CD8-positive, alpha-beta memory T cell (primary cell): ENCODE measurements at regions not wholly inside any gene's neighbourhood (a gene's known extent, or its start where the extent isn't known, plus 50 kb on each side); places are given as distances from the start of the nearest gene placed in this dataset.
A peak's percentile ranks its signal among the peaks of the same experiment; 100 is the strongest.

Experiments used
- CTCF ChIA-PET: fragments of 350-600 bp; sonication (Branson Sonifier 250); formaldehyde crosslinking; loops from one replicate; lab custom pipeline; 2021; ENCODE audit warnings: antibody characterized with exemption; lab: Charles Lee
- POLR2A ChIA-PET: fragments of 350-600 bp; sonication (Branson Sonifier 250); formaldehyde crosslinking; loops from one replicate; lab custom pipeline; 2021; ENCODE audit warnings: antibody characterized with exemption; lab: Charles Lee
- DNase-seq, 5 donors: peaks; one replicate each; pipeline versions ENCODE4 v3.0.0 to v3.0.0-alpha.2; 2020 to 2022; ENCODE audit warnings: mixed read lengths in 1 of 5
- H3K27ac ChIP-seq: one replicate; pipeline ENCODE4 v1.7.0; 2013; ENCODE audit warnings: low read depth, mild to moderate bottlenecking, low read length, moderate library complexity
- H3K27me3 ChIP-seq: 2 replicates; pipeline ENCODE4 v1.7.0; 2013; ENCODE audit warnings: low read length, mild to moderate bottlenecking; ENCODE audit not compliant: insufficient read depth, poor library complexity, severe bottlenecking
- H3K36me3 ChIP-seq: 2 replicates; pipeline ENCODE4 v1.7.0; 2013; ENCODE audit warnings: mild to moderate bottlenecking, low read length, moderate library complexity; ENCODE audit not compliant: insufficient read depth
- H3K4me1 ChIP-seq: 2 replicates; pipeline ENCODE4 v1.7.0; 2013; ENCODE audit warnings: mild to moderate bottlenecking, low read length, moderate library complexity; ENCODE audit not compliant: insufficient read depth
- H3K4me3 ChIP-seq: 2 replicates; pipeline ENCODE4 v1.7.0; 2013; ENCODE audit warnings: mild to moderate bottlenecking, low read length
- H3K9me3 ChIP-seq: 2 replicates; pipeline ENCODE4 v1.7.0; 2013; ENCODE audit warnings: mild to moderate bottlenecking, low read length
- H3K27ac Mint-ChIP-seq, 8 donors: one replicate each; pipeline ENCODE4 v1.8.0; 2020 to 2021; ENCODE audit warnings: mixed read lengths in 8 of 8, mild to moderate bottlenecking in 6 of 8, inconsistent platforms in 3 of 8, moderate library complexity in 3 of 8
- H3K27me3 Mint-ChIP-seq, 2 donors: one replicate each; pipeline ENCODE4 v1.8.0; 2020 to 2021; ENCODE audit warnings: mixed read lengths in 2 of 2, mild to moderate bottlenecking in 1 of 2, moderate library complexity in 1 of 2
- H3K36me3 Mint-ChIP-seq, 3 donors: one replicate each; pipeline ENCODE4 v1.8.0; 2020 to 2021; ENCODE audit warnings: mixed read lengths in 3 of 3, inconsistent platforms in 1 of 3, mild to moderate bottlenecking in 1 of 3
- H3K4me1 Mint-ChIP-seq, 3 donors: one replicate each; pipeline ENCODE4 v1.8.0; 2020 to 2021; ENCODE audit warnings: mixed read lengths in 3 of 3, inconsistent platforms in 1 of 3, mild to moderate bottlenecking in 1 of 3
- H3K4me3 Mint-ChIP-seq, 7 donors: one replicate each; pipeline ENCODE4 v1.8.0; 2020 to 2021; ENCODE audit warnings: mixed read lengths in 7 of 7, mild to moderate bottlenecking in 6 of 7, moderate library complexity in 4 of 7, inconsistent platforms in 2 of 7
- H3K9me3 Mint-ChIP-seq, 5 donors: one replicate each; pipeline ENCODE4 v1.8.0; 2020 to 2022; ENCODE audit warnings: mixed read lengths in 5 of 5, mild to moderate bottlenecking in 3 of 5, moderate library complexity in 2 of 5, inconsistent platforms in 1 of 5

GRCh38 chr2:241988146-241988545 lies 118.6 kb downstream of the RTP5 start:
- H3K27ac ChIP-seq = no peak overlapping the region
- Mint-ChIP-seq H3K27ac (peak overlapping the region in 1 of 8 donors; percentile 51), H3K36me3 (no peaks in the 10 kb centered on the region), H3K9me3 (no peaks in the 10 kb centered on the region), H3K4me3 (no peak overlapping the region), H3K27me3 (peaks cover 0 to 2% of the 10 kb centered on the region in 2 donors), H3K4me1 (peaks cover 21 to 30% (median 25%) of the 10 kb centered on the region in 3 donors)
- POLR2A ChIA-PET = no interaction called here
- CTCF ChIA-PET = no interaction called here
- peaks cover 16% of the 10 kb centered on the region for H3K4me1 ChIP-seq
- no peak for DNase-seq
- H3K36me3 ChIP-seq = no peaks in the 10 kb centered on the region
- no peak overlapping the region for H3K4me3 ChIP-seq
- H3K27me3 ChIP-seq = no peaks in the 10 kb centered on the region
- no peaks in the 10 kb centered on the region for H3K9me3 ChIP-seq

GRCh38 chr2:241989074-241989473 lies 119.5 kb downstream of the RTP5 start:
- Histone ChIP-seq H3K4me3 (no peak overlapping the region), H3K9me3 (no peaks in the 10 kb centered on the region), H3K27me3 (no peaks in the 10 kb centered on the region), H3K4me1 (peaks cover 16% of the 10 kb centered on the region), H3K36me3 (no peaks in the 10 kb centered on the region), H3K27ac (no peak overlapping the region)
- Mint-ChIP-seq H3K27ac (no peak overlapping the region), H3K27me3 (peaks cover 0 to 2% of the 10 kb centered on the region in 2 donors), H3K9me3 (no peaks in the 10 kb centered on the region), H3K4me3 (no peak overlapping the region), H3K4me1 (peaks cover 18 to 26% (median 22%) of the 10 kb centered on the region in 3 donors), H3K36me3 (no peaks in the 10 kb centered on the region)
- no peak for DNase-seq
- POLR2A ChIA-PET = no interaction called here
- CTCF ChIA-PET = no interaction called here

GRCh38 chr2:241990466-241990865 lies 120.9 kb downstream of the RTP5 start:
- Mint-ChIP-seq H3K4me1 (peaks cover 7 to 12% (median 11%) of the 10 kb centered on the region in 3 donors), H3K9me3 (no peaks in the 10 kb centered on the region), H3K27me3 (peaks cover 0 to 2% of the 10 kb centered on the region in 2 donors), H3K4me3 (no peak overlapping the region), H3K36me3 (peaks cover 0 to 6% (median 0%) of the 10 kb centered on the region in 3 donors), H3K27ac (peak overlapping the region in 1 of 8 donors; percentile 61)
- POLR2A ChIA-PET = no interaction called here
- DNase-seq = no peak
- Histone ChIP-seq H3K4me3 (no peak overlapping the region), H3K36me3 (no peaks in the 10 kb centered on the region), H3K9me3 (no peaks in the 10 kb centered on the region), H3K4me1 (peaks cover 8% of the 10 kb centered on the region), H3K27ac (no peak overlapping the region), H3K27me3 (no peaks in the 10 kb centered on the region)
- CTCF ChIA-PET = no interaction called here

- no peaks in the 10 kb centered on the region for H3K9me3 ChIP-seq
- H3K27ac ChIP-seq = no peak overlapping the region
- no peaks in the 10 kb centered on the region for H3K9me3 Mint-ChIP-seq
- ChIA-PET POLR2A (no interaction called here), CTCF (no interaction called here)
- H3K27me3 ChIP-seq = no peaks in the 10 kb centered on the region
- no peaks in the 10 kb centered on the region for H3K36me3 ChIP-seq
- peaks cover 0 to 6% (median 0%) of the 10 kb centered on the region in 3 donors for H3K36me3 Mint-ChIP-seq
- H3K4me3 Mint-ChIP-seq = no peak overlapping the region
- DNase-seq = no peak
- peaks cover 2 to 4% (median 4%) of the 10 kb centered on the region in 3 donors for H3K4me1 Mint-ChIP-seq
- H3K27ac Mint-ChIP-seq = no peak overlapping the region
- peaks cover 0 to 2% of the 10 kb centered on the region in 2 donors for H3K27me3 Mint-ChIP-seq
- no peak overlapping the region for H3K4me3 ChIP-seq
- H3K4me1 ChIP-seq = no peaks in the 10 kb centered on the region
Observed at GRCh38 chr2:241991299-241991698, 121.8 kb downstream of the RTP5 start.

- H3K27ac Mint-ChIP-seq = no peak overlapping the region
- ChIA-PET CTCF (no interaction called here), POLR2A (no interaction called here)
- no peak overlapping the region for H3K4me3 ChIP-seq
- no peak overlapping the region for H3K4me3 Mint-ChIP-seq
- no peaks in the 10 kb centered on the region for H3K27me3 Mint-ChIP-seq
- no peaks in the 10 kb centered on the region for H3K4me1 Mint-ChIP-seq
- no peaks in the 10 kb centered on the region for H3K9me3 Mint-ChIP-seq
- no peaks in the 10 kb centered on the region for H3K9me3 ChIP-seq
- no peak for DNase-seq
- peaks cover 0 to 7% (median 0%) of the 10 kb centered on the region in 3 donors for H3K36me3 Mint-ChIP-seq
- H3K27ac ChIP-seq = no peak overlapping the region
- H3K4me1 ChIP-seq = no peaks in the 10 kb centered on the region
- H3K36me3 ChIP-seq = no peaks in the 10 kb centered on the region
- no peaks in the 10 kb centered on the region for H3K27me3 ChIP-seq
Observed at GRCh38 chr2:241992753-241993152, 123.2 kb downstream of the RTP5 start.

- Histone ChIP-seq H3K4me3 (no peak overlapping the region), H3K4me1 (no peaks in the 10 kb centered on the region), H3K27me3 (no peaks in the 10 kb centered on the region), H3K36me3 (no peaks in the 10 kb centered on the region), H3K9me3 (no peaks in the 10 kb centered on the region), H3K27ac (no peak overlapping the region)
- H3K27me3 Mint-ChIP-seq = no peaks in the 10 kb centered on the region
- H3K9me3 Mint-ChIP-seq = no peaks in the 10 kb centered on the region
- no peaks in the 10 kb centered on the region for H3K4me1 Mint-ChIP-seq
- CTCF ChIA-PET = no interaction called here
- H3K4me3 Mint-ChIP-seq = no peak overlapping the region
- POLR2A ChIA-PET = no interaction called here
- H3K36me3 Mint-ChIP-seq = peaks cover 0 to 7% (median 0%) of the 10 kb centered on the region in 3 donors
- no peak for DNase-seq
- peak overlapping the region in 1 of 8 donors; percentile 14 for H3K27ac Mint-ChIP-seq
Observed at GRCh38 chr2:241993386-241994005, 124.0 kb downstream of the RTP5 start.

- Mint-ChIP-seq H3K27ac (peak overlapping the region in 1 of 8 donors; percentile 29), H3K4me3 (no peak overlapping the region), H3K27me3 (no peaks in the 10 kb centered on the region), H3K4me1 (no peaks in the 10 kb centered on the region), H3K9me3 (no peaks in the 10 kb centered on the region), H3K36me3 (peaks cover 0 to 7% (median 0%) of the 10 kb centered on the region in 3 donors)
- Histone ChIP-seq H3K4me1 (no peaks in the 10 kb centered on the region), H3K4me3 (no peak overlapping the region), H3K36me3 (no peaks in the 10 kb centered on the region), H3K27ac (no peak overlapping the region), H3K9me3 (no peaks in the 10 kb centered on the region), H3K27me3 (no peaks in the 10 kb centered on the region)
- ChIA-PET CTCF (no interaction called here), POLR2A (no interaction called here)
- DNase-seq = no peak
Observed at GRCh38 chr2:241994086-241994485, 124.6 kb downstream of the RTP5 start.

- no peaks in the 10 kb centered on the region for H3K27me3 ChIP-seq
- DNase-seq = no peak
- Mint-ChIP-seq H3K9me3 (no peaks in the 10 kb centered on the region), H3K27me3 (no peaks in the 10 kb centered on the region), H3K4me1 (no peaks in the 10 kb centered on the region), H3K27ac (no peak overlapping the region), H3K4me3 (no peak overlapping the region), H3K36me3 (peaks cover 0 to 7% (median 0%) of the 10 kb centered on the region in 3 donors)
- H3K4me3 ChIP-seq = no peak overlapping the region
- no peaks in the 10 kb centered on the region for H3K9me3 ChIP-seq
- H3K4me1 ChIP-seq = no peaks in the 10 kb centered on the region
- no peaks in the 10 kb centered on the region for H3K36me3 ChIP-seq
- ChIA-PET POLR2A (interaction anchor here (0.6 kb wide), 1 partner anchor 36 kb away, joined by 3 read pairs; no protein-coding TSS in a partner anchor), CTCF (no interaction called here)
- H3K27ac ChIP-seq = no peak overlapping the region
Observed at GRCh38 chr2:241994556-241995213, 125.2 kb downstream of the RTP5 start.
